SK-N-SH treated with all-trans-retinoic acid at 6 μM for 48 hours (cell line): ENCODE measurements at regions not wholly inside any gene's neighbourhood (a gene's known extent, or its start where the extent isn't known, plus 50 kb on each side); places are given as distances from the start of the nearest gene placed in this dataset.

Experiments used
- ATAC-seq: fragments of 200-7000 bp; cut with Tn5 transposase; 3 replicates; pipeline ENCODE4 v1.9.1; 2020; ENCODE audit warnings: mild to moderate bottlenecking, moderate library complexity
- ARNTL ChIP-seq: fragments of 450-650 bp; formaldehyde crosslinking; IDR thresholded peaks from 2 replicates; pipeline ENCODE4 v1.5.0; 2020; ENCODE audit warnings: low read depth, mild to moderate bottlenecking, moderate library complexity, borderline replicate concordance
- BACH2 ChIP-seq: fragments of 250-450 bp; sonication (Bioruptor Pico); IDR thresholded peaks from 2 replicates; pipeline ENCODE4 v1.9.0; 2021; ENCODE audit warnings: mild to moderate bottlenecking, borderline replicate concordance
- CSDC2 ChIP-seq: fragments of 250-450 bp; sonication (Bioruptor Pico); IDR thresholded peaks from 2 replicates; pipeline ENCODE4 v1.5.0; 2020; ENCODE audit warnings: mild to moderate bottlenecking, moderate library complexity
- ESRRG ChIP-seq: fragments of 250-450 bp; sonication (Bioruptor Pico); IDR thresholded peaks from 2 replicates; pipeline ENCODE4 v1.6.1; 2021; ENCODE audit warnings: mild to moderate bottlenecking
- ISL1 ChIP-seq: fragments of 250-450 bp; sonication (Bioruptor Pico); IDR thresholded peaks from 2 replicates; pipeline ENCODE4 v2.1.2; 2022; ENCODE audit warnings: mild to moderate bottlenecking, moderate library complexity
- OSR1 ChIP-seq: fragments of 250-450 bp; sonication (Bioruptor Pico); IDR thresholded peaks from 2 replicates; pipeline ENCODE4 v1.8.0; 2022; ENCODE audit warnings: moderate library complexity, mild to moderate bottlenecking, inconsistent platforms
- PPARA ChIP-seq: fragments of 250-450 bp; sonication (Bioruptor Pico); IDR thresholded peaks from 2 replicates; pipeline ENCODE4 v1.5.0; 2020; ENCODE audit warnings: mild to moderate bottlenecking, borderline replicate concordance
- RARB ChIP-seq: fragments of 250-450 bp; sonication (Bioruptor Pico); IDR thresholded peaks from 2 replicates; pipeline ENCODE4 v1.8.0; 2021; ENCODE audit warnings: mild to moderate bottlenecking, moderate library complexity
- SNAI2 ChIP-seq: fragments of 250-450 bp; sonication (Bioruptor Pico); IDR thresholded peaks from 2 replicates; pipeline ENCODE4 v1.5.0; 2020; ENCODE audit warnings: mild to moderate bottlenecking, moderate library complexity
- TCF4 ChIP-seq: fragments of 250-450 bp; sonication (Bioruptor Pico); IDR thresholded peaks from 2 replicates; pipeline ENCODE4 v1.8.0; 2021; ENCODE audit warnings: mild to moderate bottlenecking, moderate library complexity, borderline replicate concordance
- TOX ChIP-seq: fragments of 250-450 bp; sonication (Bioruptor Pico); IDR thresholded peaks from 2 replicates; pipeline ENCODE4 v1.8.0; 2021; ENCODE audit warnings: mild to moderate bottlenecking, moderate library complexity, borderline replicate concordance
- ZC3H10 ChIP-seq: fragments of 250-450 bp; sonication (Bioruptor Pico); IDR thresholded peaks from 2 replicates; pipeline ENCODE4 v1.5.1; 2021; ENCODE audit warnings: mild to moderate bottlenecking, moderate library complexity
- ZFP3 ChIP-seq: fragments of 250-450 bp; sonication (Bioruptor Pico); IDR thresholded peaks from 2 replicates; pipeline ENCODE4 v1.5.0; 2020; ENCODE audit warnings: mild to moderate bottlenecking, moderate library complexity
- ZFP30 ChIP-seq: fragments of 450-650 bp; formaldehyde crosslinking; IDR thresholded peaks from 2 replicates; pipeline ENCODE4 v1.5.0; 2022; ENCODE audit warnings: mild to moderate bottlenecking, moderate library complexity
- ZNF565 ChIP-seq: fragments of 450-650 bp; formaldehyde crosslinking; conservative IDR thresholded peaks from 2 replicates; pipeline ENCODE4 v1.5.0; 2020; ENCODE audit warnings: low read depth, mild to moderate bottlenecking, moderate library complexity
- ZNF70 ChIP-seq: fragments of 450-650 bp; formaldehyde crosslinking; IDR thresholded peaks from 2 replicates; pipeline ENCODE4 v1.5.0; 2020; ENCODE audit warnings: mild to moderate bottlenecking, moderate library complexity
- TF ChIP-seq, protein P1 (sequence below): fragments of 250-450 bp; sonication (Bioruptor Pico); IDR thresholded peaks from 2 replicates; pipeline ENCODE4 v1.5.0; 2020; ENCODE audit warnings: mild to moderate bottlenecking, moderate library complexity
- TF ChIP-seq, protein P2 (sequence below): fragments of 250-450 bp; sonication (Bioruptor Pico); IDR thresholded peaks from 2 replicates; pipeline ENCODE4 v1.5.1; 2021; ENCODE audit warnings: mild to moderate bottlenecking, moderate library complexity
- TF ChIP-seq, protein P3 (sequence below): fragments of 250-450 bp; sonication (Bioruptor Pico); IDR thresholded peaks from 2 replicates; pipeline ENCODE4 v1.8.0; 2020; ENCODE audit warnings: mild to moderate bottlenecking, moderate library complexity, borderline replicate concordance
- TF ChIP-seq, protein P4 (sequence below): fragments of 250-450 bp; sonication (Bioruptor Pico); IDR thresholded peaks from 2 replicates; pipeline ENCODE4 v1.5.1; 2020; ENCODE audit warnings: low read depth, mild to moderate bottlenecking, moderate library complexity

DNA sequence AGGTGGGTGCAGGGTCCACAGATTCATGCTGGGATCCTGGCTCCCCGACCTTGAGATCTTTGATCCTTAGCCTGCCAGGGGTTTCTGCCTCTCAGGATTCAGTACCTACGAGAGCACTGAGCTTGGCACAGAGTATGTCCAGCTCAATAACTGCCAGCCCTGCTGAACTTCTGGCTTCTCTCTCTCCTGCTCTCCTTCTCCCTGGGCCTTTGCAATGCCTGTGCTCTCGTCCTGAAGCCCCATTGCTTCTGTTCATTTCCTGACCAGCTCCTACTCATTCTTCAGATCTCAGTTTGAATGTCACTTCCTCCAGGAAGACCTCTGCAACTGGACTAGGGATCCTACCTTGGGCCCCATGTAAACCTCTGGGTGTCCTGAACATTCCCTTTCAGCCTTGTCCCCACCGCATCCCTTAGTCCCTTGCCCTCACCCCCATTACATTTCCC, 113.8 kb upstream of the HAAO start:
- peak; percentile 8; the same call in 2 of the 3 replicates for ATAC-seq
- TF ChIP-seq ZC3H10 (no peak), ZFP3 (CRISPR knock-in tag) (peak; percentile 96)

DNA sequence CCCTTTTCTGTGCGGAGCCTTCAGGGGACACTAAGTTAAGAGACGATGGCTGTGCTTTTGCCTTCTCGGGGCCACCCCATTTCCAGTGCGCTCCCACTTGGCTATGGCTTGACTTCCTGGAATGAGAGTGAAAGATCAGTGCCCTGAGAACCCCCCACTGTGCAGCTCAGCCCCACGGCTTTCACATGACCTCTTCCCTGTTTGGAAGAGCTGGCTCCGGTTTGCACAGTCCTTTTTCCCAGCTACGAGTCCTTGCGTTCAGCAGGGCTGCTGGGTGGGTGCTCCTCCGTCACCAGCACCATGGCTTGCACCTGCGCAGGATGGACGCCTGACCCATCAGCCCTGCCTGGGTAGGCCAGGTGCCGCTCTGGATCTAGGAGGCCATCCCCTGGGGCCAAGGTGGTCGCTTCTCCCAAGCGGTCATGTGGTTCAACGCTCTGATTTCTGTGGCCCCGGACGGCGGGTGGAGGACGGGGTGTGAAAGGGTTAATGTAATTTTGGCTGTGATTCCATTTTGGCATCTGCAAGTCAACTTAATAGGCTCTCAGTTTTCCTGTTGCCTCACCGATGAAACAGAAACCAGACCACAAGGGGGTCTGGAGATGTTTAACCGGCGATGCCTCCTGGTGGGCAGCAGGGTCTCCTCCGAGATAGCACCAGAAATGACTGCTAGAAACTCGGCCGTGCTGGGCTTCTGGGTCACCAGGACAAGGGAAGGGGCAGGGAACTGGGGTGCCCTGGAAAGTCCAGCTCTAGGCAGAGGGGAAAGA, 113.1 kb upstream of the HAAO start:
- no peak for TF ChIP-seq ISL1 (CRISPR knock-in tag)
- 0 out of 2 replicates have a peak, but pooled peaks have one; percentile 23 for TF ChIP-seq SNAI2 (CRISPR knock-in tag)
- ATAC-seq, result peak; percentile 29

DNA sequence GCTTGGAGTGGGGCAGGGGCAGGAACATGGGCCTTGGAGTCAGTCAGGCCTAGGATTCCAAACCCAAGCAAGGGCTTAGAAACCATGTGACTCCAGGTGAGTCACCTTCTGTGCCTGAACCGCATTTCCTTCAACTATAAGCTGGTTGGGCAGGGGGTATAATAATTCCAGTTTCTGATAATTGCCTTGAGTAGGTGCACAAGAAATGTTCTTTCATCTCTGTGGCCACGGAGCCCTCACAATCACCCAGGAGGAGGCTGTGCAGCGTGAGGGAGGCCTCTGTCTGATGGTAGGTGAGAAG, 112.1 kb upstream of the HAAO start:
- ATAC-seq, result no peak
- TF ChIP-seq CSDC2 (no peak), ZNF70 (no peak), ZNF565 (CRISPR knock-in tag) (no peak), SNAI2 (CRISPR knock-in tag) (no peak), ZFP30 (CRISPR knock-in tag) (no peak), ESRRG (no peak)
- TF ChIP-seq, protein P1, sequence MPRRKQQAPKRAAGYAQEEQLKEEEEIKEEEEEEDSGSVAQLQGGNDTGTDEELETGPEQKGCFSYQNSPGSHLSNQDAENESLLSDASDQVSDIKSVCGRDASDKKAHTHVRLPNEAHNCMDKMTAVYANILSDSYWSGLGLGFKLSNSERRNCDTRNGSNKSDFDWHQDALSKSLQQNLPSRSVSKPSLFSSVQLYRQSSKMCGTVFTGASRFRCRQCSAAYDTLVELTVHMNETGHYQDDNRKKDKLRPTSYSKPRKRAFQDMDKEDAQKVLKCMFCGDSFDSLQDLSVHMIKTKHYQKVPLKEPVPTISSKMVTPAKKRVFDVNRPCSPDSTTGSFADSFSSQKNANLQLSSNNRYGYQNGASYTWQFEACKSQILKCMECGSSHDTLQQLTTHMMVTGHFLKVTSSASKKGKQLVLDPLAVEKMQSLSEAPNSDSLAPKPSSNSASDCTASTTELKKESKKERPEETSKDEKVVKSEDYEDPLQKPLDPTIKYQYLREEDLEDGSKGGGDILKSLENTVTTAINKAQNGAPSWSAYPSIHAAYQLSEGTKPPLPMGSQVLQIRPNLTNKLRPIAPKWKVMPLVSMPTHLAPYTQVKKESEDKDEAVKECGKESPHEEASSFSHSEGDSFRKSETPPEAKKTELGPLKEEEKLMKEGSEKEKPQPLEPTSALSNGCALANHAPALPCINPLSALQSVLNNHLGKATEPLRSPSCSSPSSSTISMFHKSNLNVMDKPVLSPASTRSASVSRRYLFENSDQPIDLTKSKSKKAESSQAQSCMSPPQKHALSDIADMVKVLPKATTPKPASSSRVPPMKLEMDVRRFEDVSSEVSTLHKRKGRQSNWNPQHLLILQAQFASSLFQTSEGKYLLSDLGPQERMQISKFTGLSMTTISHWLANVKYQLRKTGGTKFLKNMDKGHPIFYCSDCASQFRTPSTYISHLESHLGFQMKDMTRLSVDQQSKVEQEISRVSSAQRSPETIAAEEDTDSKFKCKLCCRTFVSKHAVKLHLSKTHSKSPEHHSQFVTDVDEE (CRISPR knock-in tag), result no peak

DNA sequence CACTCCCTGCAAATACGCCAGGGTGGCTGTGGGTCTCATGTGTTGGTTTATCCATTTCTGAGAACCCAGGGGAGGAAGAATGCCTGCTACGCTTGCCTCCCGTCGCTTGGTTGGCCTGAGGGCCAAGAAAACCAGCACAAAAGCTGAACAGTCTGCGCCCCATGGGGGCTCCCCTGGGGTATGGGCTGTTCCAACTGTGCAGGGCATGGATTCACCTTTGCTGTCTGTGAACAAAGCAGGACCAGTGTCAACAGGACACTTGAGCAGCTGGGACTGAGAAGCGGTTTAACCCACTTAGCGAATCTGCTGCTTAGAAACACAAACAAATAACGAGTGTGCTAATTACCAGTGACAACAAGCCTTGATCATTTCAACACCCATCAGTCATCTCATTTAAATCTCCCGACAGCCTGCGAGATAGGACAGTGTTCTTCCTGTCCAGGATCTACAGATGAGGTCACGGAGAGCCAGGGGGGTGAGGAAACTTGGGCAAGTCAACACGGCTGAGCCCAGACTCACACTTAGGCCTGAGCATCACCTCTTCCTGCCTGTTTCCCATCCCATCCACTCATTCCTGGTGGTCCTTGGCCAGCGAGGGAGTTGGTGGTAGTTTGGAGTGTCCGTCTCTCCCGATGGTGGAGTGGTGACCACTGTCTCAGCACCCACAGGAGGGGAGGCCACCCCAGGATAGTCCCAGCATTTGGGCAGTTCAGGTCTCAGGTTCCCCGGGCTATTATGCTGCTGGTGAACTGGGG, 111.6 kb upstream of the HAAO start:
- TF ChIP-seq ESRRG (no peak), CSDC2 (no peak), ZNF70 (no peak), ISL1 (CRISPR knock-in tag) (no peak), RARB (CRISPR knock-in tag) (no peak), SNAI2 (CRISPR knock-in tag) (no peak), OSR1 (CRISPR knock-in tag) (no peak), TCF4 (no peak), PPARA (CRISPR knock-in tag) (no peak), ZNF565 (CRISPR knock-in tag) (no peak), ZFP30 (CRISPR knock-in tag) (no peak), BACH2 (CRISPR knock-in tag) (no peak), ARNTL (no peak), TOX (CRISPR knock-in tag) (no peak)
- TF ChIP-seq, protein P2, sequence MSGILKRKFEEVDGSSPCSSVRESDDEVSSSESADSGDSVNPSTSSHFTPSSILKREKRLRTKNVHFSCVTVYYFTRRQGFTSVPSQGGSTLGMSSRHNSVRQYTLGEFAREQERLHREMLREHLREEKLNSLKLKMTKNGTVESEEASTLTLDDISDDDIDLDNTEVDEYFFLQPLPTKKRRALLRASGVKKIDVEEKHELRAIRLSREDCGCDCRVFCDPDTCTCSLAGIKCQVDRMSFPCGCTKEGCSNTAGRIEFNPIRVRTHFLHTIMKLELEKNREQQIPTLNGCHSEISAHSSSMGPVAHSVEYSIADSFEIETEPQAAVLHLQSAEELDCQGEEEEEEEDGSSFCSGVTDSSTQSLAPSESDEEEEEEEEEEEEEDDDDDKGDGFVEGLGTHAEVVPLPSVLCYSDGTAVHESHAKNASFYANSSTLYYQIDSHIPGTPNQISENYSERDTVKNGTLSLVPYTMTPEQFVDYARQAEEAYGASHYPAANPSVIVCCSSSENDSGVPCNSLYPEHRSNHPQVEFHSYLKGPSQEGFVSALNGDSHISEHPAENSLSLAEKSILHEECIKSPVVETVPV, result no peak
- TF ChIP-seq, protein P3, sequence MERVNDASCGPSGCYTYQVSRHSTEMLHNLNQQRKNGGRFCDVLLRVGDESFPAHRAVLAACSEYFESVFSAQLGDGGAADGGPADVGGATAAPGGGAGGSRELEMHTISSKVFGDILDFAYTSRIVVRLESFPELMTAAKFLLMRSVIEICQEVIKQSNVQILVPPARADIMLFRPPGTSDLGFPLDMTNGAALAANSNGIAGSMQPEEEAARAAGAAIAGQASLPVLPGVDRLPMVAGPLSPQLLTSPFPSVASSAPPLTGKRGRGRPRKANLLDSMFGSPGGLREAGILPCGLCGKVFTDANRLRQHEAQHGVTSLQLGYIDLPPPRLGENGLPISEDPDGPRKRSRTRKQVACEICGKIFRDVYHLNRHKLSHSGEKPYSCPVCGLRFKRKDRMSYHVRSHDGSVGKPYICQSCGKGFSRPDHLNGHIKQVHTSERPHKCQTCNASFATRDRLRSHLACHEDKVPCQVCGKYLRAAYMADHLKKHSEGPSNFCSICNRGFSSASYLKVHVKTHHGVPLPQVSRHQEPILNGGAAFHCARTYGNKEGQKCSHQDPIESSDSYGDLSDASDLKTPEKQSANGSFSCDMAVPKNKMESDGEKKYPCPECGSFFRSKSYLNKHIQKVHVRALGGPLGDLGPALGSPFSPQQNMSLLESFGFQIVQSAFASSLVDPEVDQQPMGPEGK (CRISPR knock-in tag), result no peak
- TF ChIP-seq, protein P4, sequence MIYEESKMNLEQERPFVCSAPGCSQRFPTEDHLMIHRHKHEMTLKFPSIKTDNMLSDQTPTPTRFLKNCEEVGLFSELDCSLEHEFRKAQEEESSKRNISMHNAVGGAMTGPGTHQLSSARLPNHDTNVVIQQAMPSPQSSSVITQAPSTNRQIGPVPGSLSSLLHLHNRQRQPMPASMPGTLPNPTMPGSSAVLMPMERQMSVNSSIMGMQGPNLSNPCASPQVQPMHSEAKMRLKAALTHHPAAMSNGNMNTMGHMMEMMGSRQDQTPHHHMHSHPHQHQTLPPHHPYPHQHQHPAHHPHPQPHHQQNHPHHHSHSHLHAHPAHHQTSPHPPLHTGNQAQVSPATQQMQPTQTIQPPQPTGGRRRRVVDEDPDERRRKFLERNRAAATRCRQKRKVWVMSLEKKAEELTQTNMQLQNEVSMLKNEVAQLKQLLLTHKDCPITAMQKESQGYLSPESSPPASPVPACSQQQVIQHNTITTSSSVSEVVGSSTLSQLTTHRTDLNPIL (CRISPR knock-in tag), result no peak
- ATAC-seq, result no peak
